COR-L47 (cell line): ENCODE measurements at regions not wholly inside any gene's neighbourhood (a gene's known extent, or its start where the extent isn't known, plus 50 kb on each side); places are given as distances from the start of the nearest gene placed in this dataset.

Experiments used
- DNase-seq: peaks from one replicate; lab custom pipeline; 2025; lab: John Stamatoyannopoulos, UW

DNA sequence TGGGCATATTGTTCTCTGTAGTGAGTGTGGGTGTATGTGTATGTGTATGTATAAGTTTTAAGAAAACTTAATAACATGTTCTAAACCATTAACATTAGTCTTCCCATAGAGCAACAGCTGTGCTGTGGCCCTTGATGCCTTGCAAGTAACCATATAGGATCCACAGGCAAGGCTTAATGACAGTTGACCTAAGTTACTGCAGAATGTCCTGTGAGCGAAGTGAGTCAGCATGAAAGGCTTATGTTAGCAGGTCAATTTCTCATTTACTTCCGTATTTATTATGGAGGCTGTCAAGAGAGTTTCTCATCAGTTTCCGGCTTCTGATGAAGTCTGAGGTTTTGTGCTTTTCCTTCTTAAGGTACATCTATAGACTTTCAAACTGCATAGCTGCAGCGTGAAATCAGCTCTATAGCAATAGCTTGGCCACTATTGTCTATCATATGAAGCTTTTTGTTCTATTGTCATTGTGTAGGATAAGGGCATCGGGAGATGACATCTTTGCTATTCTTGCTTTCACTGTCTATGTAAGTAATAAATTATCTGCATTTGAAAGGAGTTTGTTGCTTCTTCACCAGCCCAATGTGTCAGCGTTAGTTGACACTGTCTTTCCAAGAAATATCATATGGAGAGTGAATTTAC, 1153.4 kb upstream of the AGA start:
- DNase-seq = no peak

DNA sequence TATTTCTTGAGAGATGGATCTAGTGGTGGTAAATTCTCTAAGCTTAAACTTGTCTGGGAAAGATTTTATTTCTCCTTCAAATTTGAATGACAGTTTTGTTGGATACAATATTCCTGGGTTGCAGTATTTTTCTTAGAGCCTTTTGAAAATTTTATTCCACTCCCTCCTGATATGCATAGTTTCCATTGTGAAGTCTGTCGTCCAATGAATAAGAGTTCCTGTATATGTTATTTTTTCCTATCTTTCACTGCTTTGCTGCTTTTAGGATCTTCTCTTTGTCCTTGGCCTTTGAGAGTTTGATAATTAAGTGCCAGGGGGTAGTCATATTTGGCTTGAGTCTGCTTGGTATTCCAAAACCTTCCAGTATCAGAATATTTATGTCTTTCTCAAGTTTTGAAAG, 1156.4 kb upstream of the AGA start:
- DNase-seq = no peak

DNA sequence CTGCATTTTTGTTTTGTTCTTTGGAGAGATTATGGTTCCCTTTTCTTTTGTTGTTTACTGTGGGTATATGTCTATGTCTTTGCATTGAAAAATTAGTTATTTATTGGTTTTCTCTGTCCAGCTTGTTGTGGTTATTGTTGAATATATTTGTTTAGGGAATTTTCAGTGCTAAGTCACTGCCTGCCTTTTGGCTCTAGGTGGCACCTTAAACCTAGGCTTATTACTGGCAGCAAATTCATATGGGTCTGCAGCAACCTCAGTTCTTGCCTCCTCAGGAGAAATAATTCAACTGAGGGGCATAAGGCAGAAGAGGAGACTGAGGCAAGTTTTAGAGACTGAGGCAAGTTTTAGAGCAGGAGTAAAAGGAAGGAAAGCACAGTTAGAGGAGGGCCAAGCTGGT, 1157.3 kb upstream of the AGA start:
- DNase-seq = no peak

GRCh38 chr4:178602833-178603232, 1160.6 kb upstream of the AGA start:
- no peak for DNase-seq

GRCh38 chr4:178611062-178611461, 1168.8 kb upstream of the AGA start:
- DNase-seq = no peak

DNA sequence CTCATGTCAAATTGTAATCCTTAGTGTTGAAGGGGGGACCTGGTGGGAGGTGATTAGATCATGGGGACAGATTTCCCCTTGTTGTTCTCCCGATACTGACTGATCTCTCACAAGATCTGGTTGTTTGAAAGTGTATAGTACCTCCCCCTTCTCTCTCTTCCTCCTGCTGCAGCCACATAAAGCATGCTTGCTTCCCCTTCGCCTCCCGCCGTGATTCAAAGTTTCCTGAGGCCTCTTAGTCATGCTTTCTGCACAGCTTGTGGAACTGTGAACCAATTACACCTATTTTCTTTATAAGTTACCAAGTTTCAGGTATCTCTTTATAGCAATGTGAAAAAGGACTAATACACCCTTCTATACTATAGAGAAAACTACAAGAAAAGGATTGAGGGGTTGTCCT, 1170.5 kb upstream of the AGA start:
- DNase-seq = no peak

- no peak for DNase-seq
Observed at GRCh38 chr4:178632415-178632814, 1190.2 kb upstream of the AGA start.

DNA sequence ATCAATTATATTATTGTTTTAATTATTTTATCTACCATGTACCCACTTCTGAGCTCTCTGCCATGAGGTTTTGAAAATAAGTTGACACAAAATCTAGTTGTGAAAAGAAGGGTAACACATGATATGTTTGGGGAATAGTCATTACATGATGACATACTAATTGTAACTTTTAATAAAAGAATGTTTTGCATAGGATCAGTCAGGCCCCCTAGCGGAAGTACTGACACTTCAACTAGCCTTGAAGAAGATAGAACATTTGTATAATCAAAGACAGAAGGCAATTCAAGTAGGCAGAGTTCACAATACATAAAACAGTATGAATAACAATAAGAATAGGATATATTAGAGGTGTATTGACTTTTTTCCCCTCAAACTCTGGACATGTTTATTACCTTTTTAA, 1191.0 kb upstream of the AGA start:
- no peak for DNase-seq

DNA sequence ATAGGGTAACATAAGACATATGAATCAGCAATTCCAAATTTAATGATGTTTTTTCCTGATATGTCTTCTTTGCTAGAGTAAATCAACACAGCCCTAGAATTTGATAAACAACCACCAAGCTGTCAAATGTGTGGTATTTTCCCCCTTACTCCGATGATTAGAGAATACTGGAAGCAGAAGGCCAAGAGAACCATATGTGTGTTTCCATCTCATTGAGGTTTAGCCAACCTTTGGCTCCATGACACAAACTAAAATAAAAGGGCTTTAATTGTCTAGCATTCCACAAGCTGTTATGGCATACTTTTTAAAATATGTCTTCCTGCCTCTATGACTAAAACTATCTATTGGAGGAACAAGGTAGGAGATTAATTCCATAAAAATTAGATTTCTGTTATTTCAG, 1222.4 kb upstream of the AGA start:
- DNase-seq = no peak

GRCh38 chr4:178665916-178666315, 1223.7 kb upstream of the AGA start:
- no peak for DNase-seq

DNA sequence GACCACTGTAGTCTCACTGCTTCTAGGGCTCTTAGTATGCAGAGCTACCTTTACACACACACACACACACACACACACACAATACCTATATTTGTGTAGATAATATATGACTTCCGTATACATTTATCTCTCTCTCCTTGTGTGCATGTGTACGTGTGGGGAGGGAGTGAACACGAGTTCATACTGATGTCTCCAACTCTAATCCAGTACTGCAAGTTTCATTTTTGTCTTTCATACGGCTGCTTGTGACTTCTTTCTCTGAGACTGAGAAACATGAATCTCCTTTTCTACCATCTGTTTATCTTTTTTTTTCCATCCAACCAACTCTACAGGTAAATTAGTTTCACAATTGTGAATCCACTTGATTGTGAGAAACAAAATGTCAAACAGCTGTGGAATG, 1229.5 kb upstream of the AGA start:
- no peak for DNase-seq

GRCh38 chr4:178672512-178672911, 1230.3 kb upstream of the AGA start:
- DNase-seq = no peak

DNA sequence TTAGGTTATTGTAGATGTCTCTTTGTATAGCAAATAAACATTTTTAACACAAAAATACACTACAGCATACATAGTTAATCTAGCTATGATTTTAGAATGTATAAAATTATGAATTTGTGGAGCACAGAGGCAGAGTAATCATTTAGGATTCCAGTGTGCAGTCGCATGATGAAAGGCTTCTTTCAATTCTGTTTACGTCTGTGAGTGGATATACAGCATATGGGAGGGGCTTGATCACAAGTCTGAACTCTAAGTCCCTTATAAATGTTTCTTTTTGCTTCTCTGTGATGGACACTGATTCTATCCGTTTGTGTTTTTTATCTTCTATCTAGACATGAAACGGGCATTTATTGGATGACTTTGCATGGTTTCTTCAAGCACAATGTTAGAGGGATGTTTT, 1239.6 kb upstream of the AGA start:
- no peak for DNase-seq

DNA sequence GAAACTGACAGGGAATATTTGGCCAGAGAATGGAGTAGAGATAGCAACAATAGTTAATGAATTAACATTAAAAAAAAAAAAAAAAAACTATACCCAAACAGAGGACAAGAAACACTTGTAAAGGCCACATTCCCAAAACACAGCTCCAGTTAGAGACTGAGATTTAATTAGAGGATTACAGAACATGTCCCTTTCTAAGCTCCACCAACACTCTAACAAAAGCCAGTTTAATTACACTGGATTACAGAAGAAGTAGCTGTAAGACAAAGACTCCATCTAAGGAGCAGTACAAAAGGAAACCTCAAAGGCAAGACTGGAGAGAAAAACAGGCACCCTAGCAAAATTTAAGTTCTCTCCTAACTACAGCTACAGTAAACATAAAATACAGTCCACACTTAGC, 1247.7 kb upstream of the AGA start:
- no peak for DNase-seq

GRCh38 chr4:178693816-178694215, 1251.6 kb upstream of the AGA start:
- DNase-seq = no peak

- no peak for DNase-seq
Observed at GRCh38 chr4:178696515-178696914, 1254.3 kb upstream of the AGA start.

GRCh38 chr4:178712486-178712885, 1270.2 kb upstream of the AGA start:
- no peak for DNase-seq

GRCh38 chr4:178738026-178738425, 1295.8 kb upstream of the AGA start:
- DNase-seq = no peak

DNA sequence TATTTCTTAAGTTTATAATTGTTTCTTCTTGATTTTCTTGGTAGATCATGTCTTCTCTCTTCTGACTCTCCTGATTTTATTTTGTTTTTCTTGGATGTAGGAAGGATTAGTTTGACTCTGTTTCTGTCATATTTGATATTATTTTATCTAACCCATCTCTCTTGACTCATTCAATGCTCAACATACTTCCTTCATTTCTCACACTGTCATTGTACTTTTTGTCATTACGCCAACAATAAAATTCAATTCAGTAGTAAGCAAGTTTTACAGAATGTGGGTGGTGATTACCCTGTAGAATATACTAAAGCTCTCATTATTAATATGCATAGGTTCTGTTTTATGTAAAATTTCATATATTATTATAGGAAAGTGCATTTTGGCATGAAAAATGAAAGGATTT, 1303.0 kb upstream of the AGA start:
- DNase-seq = no peak

GRCh38 chr4:178752954-178753525, 1310.8 kb upstream of the AGA start:
- no peak for DNase-seq

- no peak for DNase-seq
Observed at GRCh38 chr4:178778496-178778895, 1336.3 kb upstream of the AGA start.

- no peak for DNase-seq
Observed at GRCh38 chr4:178781779-178782178, 1339.5 kb upstream of the AGA start.

- DNase-seq = no peak
Observed at GRCh38 chr4:178784491-178784890, 1342.3 kb upstream of the AGA start.

GRCh38 chr4:178789279-178789678, 1347.0 kb upstream of the AGA start:
- DNase-seq = no peak
